GM23338 (cell line): ENCODE measurements at regions not wholly inside any gene's neighbourhood (a gene's known extent, or its start where the extent isn't known, plus 50 kb on each side); places are given as distances from the start of the nearest gene placed in this dataset.
A peak's percentile ranks its signal among the peaks of the same experiment; 100 is the strongest.

ENCODE experiments used
- ATAC-seq: fragments of 200-7000 bp; cut with Tn5 transposase; 3 replicates; pipeline ENCODE4 v1.9.1; 2020
- DNase-seq: peaks from one replicate; pipeline ENCODE4 v3.0.0-alpha.2; 2015; ENCODE audit warnings: low spot score
- H2AFZ ChIP-seq: fragments of 200-600 bp; sonication (generic); 2 replicates; pipeline ENCODE4 v1.8.0; 2016; ENCODE audit warnings: antibody characterized with exemption, mild to moderate bottlenecking, moderate library complexity
- H3F3A ChIP-seq: fragments of 200-600 bp; sonication (generic); replicated peaks from 2 replicates; pipeline ENCODE4 v1.8.0; 2017; ENCODE audit warnings: antibody characterized with exemption, mixed run types, low read depth
- H3K27ac ChIP-seq: fragments of 200-600 bp; sonication (generic); 2 replicates; pipeline ENCODE4 v1.6.1; 2016; ENCODE audit warnings: low read depth
- H3K27me3 ChIP-seq: fragments of 200-600 bp; sonication (generic); 2 replicates; pipeline ENCODE4 v1.8.0; 2016; ENCODE audit warnings: mild to moderate bottlenecking, mixed run types, moderate library complexity; ENCODE audit not compliant: insufficient read depth
- H3K36me3 ChIP-seq: fragments of 200-600 bp; sonication (generic); 2 replicates; pipeline ENCODE4 v1.8.0; 2016; ENCODE audit warnings: mild to moderate bottlenecking; ENCODE audit not compliant: insufficient read depth
- H3K4me1 ChIP-seq: fragments of 200-600 bp; sonication (generic); 2 replicates; pipeline ENCODE4 v1.8.0; 2016; ENCODE audit warnings: mild to moderate bottlenecking, moderate library complexity; ENCODE audit not compliant: insufficient read depth
- H3K4me2 ChIP-seq: fragments of 200-600 bp; sonication (generic); 2 replicates; pipeline ENCODE4 v1.7.1; 2017; ENCODE audit warnings: mixed run types
- H3K4me3 ChIP-seq: fragments of 200-600 bp; sonication (generic); 2 replicates; pipeline ENCODE4 v1.6.1; 2016; ENCODE audit warnings: mixed run types
- H3K79me2 ChIP-seq: fragments of 200-600 bp; sonication (generic); replicated peaks from 2 replicates; pipeline ENCODE4 v1.8.0; 2017; ENCODE audit warnings: mild to moderate bottlenecking; ENCODE audit not compliant: insufficient read depth
- H3K9me2 ChIP-seq: fragments of 200-600 bp; sonication (generic); 2 replicates; pipeline ENCODE4 v1.8.0; 2017; ENCODE audit not compliant: insufficient read depth
- H4K20me1 ChIP-seq: fragments of 200-600 bp; sonication (generic); replicated peaks from 2 replicates; pipeline ENCODE4 v1.8.0; 2017; ENCODE audit warnings: mild to moderate bottlenecking; ENCODE audit not compliant: insufficient read depth
- H3K27ac Mint-ChIP-seq: 2 replicates; pipeline ENCODE4 v1.8.0; 2020; ENCODE audit warnings: inconsistent platforms, mild to moderate bottlenecking, moderate library complexity, mixed read lengths
- H3K27me3 Mint-ChIP-seq: 3 replicates; pipeline ENCODE4 v1.8.0; 2022; ENCODE audit warnings: low read depth, mild to moderate bottlenecking, moderate library complexity, mixed read lengths, inconsistent platforms; ENCODE audit not compliant: insufficient read depth, poor library complexity
- H3K36me3 Mint-ChIP-seq: 3 replicates; pipeline ENCODE4 v1.8.0; 2021; ENCODE audit warnings: low read depth, mild to moderate bottlenecking, inconsistent platforms, moderate library complexity, mixed read lengths
- H3K4me1 Mint-ChIP-seq: 3 replicates; pipeline ENCODE4 v1.8.0; 2020; ENCODE audit warnings: mild to moderate bottlenecking, inconsistent platforms, mixed read lengths
- H3K4me3 Mint-ChIP-seq: 3 replicates; pipeline ENCODE4 v1.8.0; 2021; ENCODE audit warnings: moderate library complexity, mild to moderate bottlenecking, inconsistent platforms, mixed read lengths
- H3K9me3 Mint-ChIP-seq: 3 replicates; pipeline ENCODE4 v1.8.0; 2020; ENCODE audit warnings: moderate library complexity, mild to moderate bottlenecking, inconsistent platforms, mixed read lengths
- CREB1 ChIP-seq: fragments of 250-450 bp; sonication (Bioruptor Pico); IDR thresholded peaks from 2 replicates; pipeline ENCODE4 v1.5.0; 2020; ENCODE audit warnings: low read depth, mild to moderate bottlenecking, moderate library complexity
- ETS1 ChIP-seq: IDR thresholded peaks from 2 replicates; pipeline ENCODE4 v1.6.1; 2016; ENCODE audit warnings: antibody characterized with exemption
- EZH2phosphoT487 ChIP-seq: fragments of 200-600 bp; sonication (generic); IDR thresholded peaks from one replicate; pipeline ENCODE4 v1.8.1; 2018; ENCODE audit warnings: antibody characterized with exemption; ENCODE audit not compliant: unreplicated experiment
- NANOG ChIP-seq: IDR thresholded peaks from 2 replicates; pipeline ENCODE4 v1.6.1; 2016; ENCODE audit warnings: antibody characterized with exemption, borderline replicate concordance
- POLR2AphosphoS5 ChIP-seq: IDR thresholded peaks from 2 replicates; pipeline ENCODE4 v1.6.1; 2016; ENCODE audit warnings: antibody characterized with exemption, low read depth
- STAT1 ChIP-seq: IDR thresholded peaks from one replicate; pipeline ENCODE4 v1.6.1; 2016; ENCODE audit warnings: antibody characterized with exemption; ENCODE audit not compliant: unreplicated experiment
- ZNF114 ChIP-seq: fragments of 250-450 bp; sonication (Bioruptor Pico); IDR thresholded peaks from 2 replicates; pipeline ENCODE4 v1.5.0; 2020; ENCODE audit warnings: mild to moderate bottlenecking, moderate library complexity
- ZNF331 ChIP-seq: fragments of 250-450 bp; sonication (Bioruptor Pico); IDR thresholded peaks from 2 replicates; pipeline ENCODE4 v1.5.0; 2020; ENCODE audit warnings: low read depth, mild to moderate bottlenecking, moderate library complexity
- TF ChIP-seq, protein P1 (sequence below), 2 experiments: fragments of 200-600 bp in 1 of 2; sonication (generic) in 1 of 2; conservative IDR thresholded peaks; 2 replicates each; pipeline versions ENCODE4 v1.5.1 to v1.6.1; 2016 to 2017; ENCODE audit warnings: antibody characterized with exemption in 2 of 2, low read depth in 2 of 2, mild to moderate bottlenecking in 2 of 2, moderate library complexity in 1 of 2
- TF ChIP-seq, protein P2 (sequence below): fragments of 250-450 bp; sonication (Bioruptor Pico); IDR thresholded peaks from 2 replicates; pipeline ENCODE4 v1.5.0; 2020; ENCODE audit warnings: mild to moderate bottlenecking, moderate library complexity

GRCh38 chr1:101713760-101714159 is 283.0 kb downstream of the OLFM3 start:
- Histone ChIP-seq H2AFZ (no peak overlapping the region), H3F3A (no peaks in the 10 kb centered on the region), H3K4me1 (peaks cover 26% of the 10 kb centered on the region), H3K79me2 (no peaks in the 10 kb centered on the region), H3K27me3 (0 out of 2 replicates have a peak, but pooled peaks cover 3% of the 10 kb centered on the region), H3K4me2 (peak overlapping the region; percentile 39), H3K36me3 (no peaks in the 10 kb centered on the region), H4K20me1 (no peaks in the 10 kb centered on the region), H3K9me2 (peaks cover 21% of the 10 kb centered on the region; the same call in 1 of the 2 replicates), H3K4me3 (peak overlapping the region; percentile 43), H3K27ac (no peak overlapping the region)
- DNase-seq (no peak), ATAC-seq (peak; percentile 41; the same call in 2 of the 3 replicates)
- no peaks in the 10 kb centered on the region for H3K36me3 Mint-ChIP-seq
- H3K27me3 Mint-ChIP-seq: peaks cover 12% of the 10 kb centered on the region
- peaks cover 25% of the 10 kb centered on the region for H3K4me1 Mint-ChIP-seq
- peak overlapping the region; percentile 36; the same call in 2 of the 3 replicates for H3K4me3 Mint-ChIP-seq
- TF ChIP-seq ETS1 (no peak), NANOG (peak; percentile 82; the same call in 1 of the 2 replicates)
- no peaks in the 10 kb centered on the region for H3K9me3 Mint-ChIP-seq
- H3K27ac Mint-ChIP-seq: no peak overlapping the region

- Histone ChIP-seq H3K4me2 (no peak overlapping the region), H3K27me3 (no peaks in the 10 kb centered on the region), H3K4me1 (no peaks in the 10 kb centered on the region), H3K4me3 (no peak overlapping the region), H3K36me3 (no peaks in the 10 kb centered on the region), H3K9me2 (0 out of 2 replicates have a peak, but pooled peaks cover 7% of the 10 kb centered on the region), H3K27ac (no peak overlapping the region), H3F3A (no peaks in the 10 kb centered on the region), H2AFZ (no peak overlapping the region), H3K79me2 (no peaks in the 10 kb centered on the region), H4K20me1 (no peaks in the 10 kb centered on the region)
- no peak overlapping the region for H3K27ac Mint-ChIP-seq
- ATAC-seq (no peak), DNase-seq (no peak)
- H3K36me3 Mint-ChIP-seq: no peaks in the 10 kb centered on the region
- H3K4me3 Mint-ChIP-seq: no peak overlapping the region
- H3K9me3 Mint-ChIP-seq: no peaks in the 10 kb centered on the region; the same call in 2 of the 3 replicates
- no peaks in the 10 kb centered on the region for H3K27me3 Mint-ChIP-seq
- H3K4me1 Mint-ChIP-seq: peaks cover 5% of the 10 kb centered on the region; the same call in 1 of the 3 replicates
- TF ChIP-seq, protein P1, sequence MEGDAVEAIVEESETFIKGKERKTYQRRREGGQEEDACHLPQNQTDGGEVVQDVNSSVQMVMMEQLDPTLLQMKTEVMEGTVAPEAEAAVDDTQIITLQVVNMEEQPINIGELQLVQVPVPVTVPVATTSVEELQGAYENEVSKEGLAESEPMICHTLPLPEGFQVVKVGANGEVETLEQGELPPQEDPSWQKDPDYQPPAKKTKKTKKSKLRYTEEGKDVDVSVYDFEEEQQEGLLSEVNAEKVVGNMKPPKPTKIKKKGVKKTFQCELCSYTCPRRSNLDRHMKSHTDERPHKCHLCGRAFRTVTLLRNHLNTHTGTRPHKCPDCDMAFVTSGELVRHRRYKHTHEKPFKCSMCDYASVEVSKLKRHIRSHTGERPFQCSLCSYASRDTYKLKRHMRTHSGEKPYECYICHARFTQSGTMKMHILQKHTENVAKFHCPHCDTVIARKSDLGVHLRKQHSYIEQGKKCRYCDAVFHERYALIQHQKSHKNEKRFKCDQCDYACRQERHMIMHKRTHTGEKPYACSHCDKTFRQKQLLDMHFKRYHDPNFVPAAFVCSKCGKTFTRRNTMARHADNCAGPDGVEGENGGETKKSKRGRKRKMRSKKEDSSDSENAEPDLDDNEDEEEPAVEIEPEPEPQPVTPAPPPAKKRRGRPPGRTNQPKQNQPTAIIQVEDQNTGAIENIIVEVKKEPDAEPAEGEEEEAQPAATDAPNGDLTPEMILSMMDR (conservative IDR thresholded peaks at IDR 0.05; ENCODE audit: low read depth in 2 of 2): no peak
- TF ChIP-seq POLR2AphosphoS5 (no peak), CREB1 (CRISPR knock-in tag) (no peak), ZNF114 (CRISPR knock-in tag) (no peak), ZNF331 (CRISPR knock-in tag) (no peak), STAT1 (no peak), EZH2phosphoT487 (no peak), NANOG (no peak), ETS1 (no peak)
- TF ChIP-seq, protein P2, sequence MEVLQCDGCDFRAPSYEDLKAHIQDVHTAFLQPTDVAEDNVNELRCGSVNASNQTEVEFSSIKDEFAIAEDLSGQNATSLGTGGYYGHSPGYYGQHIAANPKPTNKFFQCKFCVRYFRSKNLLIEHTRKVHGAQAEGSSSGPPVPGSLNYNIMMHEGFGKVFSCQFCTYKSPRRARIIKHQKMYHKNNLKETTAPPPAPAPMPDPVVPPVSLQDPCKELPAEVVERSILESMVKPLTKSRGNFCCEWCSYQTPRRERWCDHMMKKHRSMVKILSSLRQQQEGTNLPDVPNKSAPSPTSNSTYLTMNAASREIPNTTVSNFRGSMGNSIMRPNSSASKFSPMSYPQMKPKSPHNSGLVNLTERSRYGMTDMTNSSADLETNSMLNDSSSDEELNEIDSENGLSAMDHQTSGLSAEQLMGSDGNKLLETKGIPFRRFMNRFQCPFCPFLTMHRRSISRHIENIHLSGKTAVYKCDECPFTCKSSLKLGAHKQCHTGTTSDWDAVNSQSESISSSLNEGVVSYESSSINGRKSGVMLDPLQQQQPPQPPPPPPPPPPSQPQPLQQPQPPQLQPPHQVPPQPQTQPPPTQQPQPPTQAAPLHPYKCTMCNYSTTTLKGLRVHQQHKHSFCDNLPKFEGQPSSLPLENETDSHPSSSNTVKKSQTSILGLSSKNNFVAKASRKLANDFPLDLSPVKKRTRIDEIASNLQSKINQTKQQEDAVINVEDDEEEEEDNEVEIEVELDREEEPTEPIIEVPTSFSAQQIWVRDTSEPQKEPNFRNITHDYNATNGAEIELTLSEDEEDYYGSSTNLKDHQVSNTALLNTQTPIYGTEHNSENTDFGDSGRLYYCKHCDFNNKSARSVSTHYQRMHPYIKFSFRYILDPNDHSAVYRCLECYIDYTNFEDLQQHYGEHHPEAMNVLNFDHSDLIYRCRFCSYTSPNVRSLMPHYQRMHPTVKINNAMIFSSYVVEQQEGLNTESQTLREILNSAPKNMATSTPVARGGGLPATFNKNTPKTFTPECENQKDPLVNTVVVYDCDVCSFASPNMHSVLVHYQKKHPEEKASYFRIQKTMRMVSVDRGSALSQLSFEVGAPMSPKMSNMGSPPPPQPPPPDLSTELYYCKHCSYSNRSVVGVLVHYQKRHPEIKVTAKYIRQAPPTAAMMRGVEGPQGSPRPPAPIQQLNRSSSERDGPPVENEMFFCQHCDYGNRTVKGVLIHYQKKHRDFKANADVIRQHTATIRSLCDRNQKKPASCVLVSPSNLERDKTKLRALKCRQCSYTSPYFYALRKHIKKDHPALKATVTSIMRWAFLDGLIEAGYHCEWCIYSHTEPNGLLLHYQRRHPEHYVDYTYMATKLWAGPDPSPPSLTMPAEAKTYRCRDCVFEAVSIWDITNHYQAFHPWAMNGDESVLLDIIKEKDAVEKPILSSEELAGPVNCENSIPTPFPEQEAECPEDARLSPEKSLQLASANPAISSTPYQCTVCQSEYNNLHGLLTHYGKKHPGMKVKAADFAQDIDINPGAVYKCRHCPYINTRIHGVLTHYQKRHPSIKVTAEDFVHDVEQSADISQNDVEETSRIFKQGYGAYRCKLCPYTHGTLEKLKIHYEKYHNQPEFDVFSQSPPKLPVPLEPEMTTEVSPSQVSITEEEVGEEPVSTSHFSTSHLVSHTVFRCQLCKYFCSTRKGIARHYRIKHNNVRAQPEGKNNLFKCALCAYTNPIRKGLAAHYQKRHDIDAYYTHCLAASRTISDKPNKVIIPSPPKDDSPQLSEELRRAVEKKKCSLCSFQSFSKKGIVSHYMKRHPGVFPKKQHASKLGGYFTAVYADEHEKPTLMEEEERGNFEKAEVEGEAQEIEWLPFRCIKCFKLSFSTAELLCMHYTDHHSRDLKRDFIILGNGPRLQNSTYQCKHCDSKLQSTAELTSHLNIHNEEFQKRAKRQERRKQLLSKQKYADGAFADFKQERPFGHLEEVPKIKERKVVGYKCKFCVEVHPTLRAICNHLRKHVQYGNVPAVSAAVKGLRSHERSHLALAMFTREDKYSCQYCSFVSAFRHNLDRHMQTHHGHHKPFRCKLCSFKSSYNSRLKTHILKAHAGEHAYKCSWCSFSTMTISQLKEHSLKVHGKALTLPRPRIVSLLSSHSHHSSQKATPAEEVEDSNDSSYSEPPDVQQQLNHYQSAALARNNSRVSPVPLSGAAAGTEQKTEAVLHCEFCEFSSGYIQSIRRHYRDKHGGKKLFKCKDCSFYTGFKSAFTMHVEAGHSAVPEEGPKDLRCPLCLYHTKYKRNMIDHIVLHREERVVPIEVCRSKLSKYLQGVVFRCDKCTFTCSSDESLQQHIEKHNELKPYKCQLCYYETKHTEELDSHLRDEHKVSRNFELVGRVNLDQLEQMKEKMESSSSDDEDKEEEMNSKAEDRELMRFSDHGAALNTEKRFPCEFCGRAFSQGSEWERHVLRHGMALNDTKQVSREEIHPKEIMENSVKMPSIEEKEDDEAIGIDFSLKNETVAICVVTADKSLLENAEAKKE (CRISPR knock-in tag): no peak
Observed at GRCh38 chr1:101723415-101723814, 273.3 kb downstream of the OLFM3 start.
